GM12875 (cell line): ENCODE measurements at regions not wholly inside any gene's neighbourhood (a gene's known extent, or its start where the extent isn't known, plus 50 kb on each side); places are given as distances from the start of the nearest gene placed in this dataset.

Experiments used
- H3K4me3 ChIP-seq: one replicate; pipeline ENCODE4 v1.5.1; 2011; ENCODE audit warnings: low read depth, low read length, control low read depth
- TF ChIP-seq, protein P1 (sequence below): IDR thresholded peaks from 2 replicates; pipeline ENCODE4 v1.5.1; 2011; ENCODE audit warnings: low read depth, mild to moderate bottlenecking, control low read depth, inconsistent platforms, low read length, moderate library complexity, borderline replicate concordance; ENCODE audit not compliant: insufficient read depth

DNA sequence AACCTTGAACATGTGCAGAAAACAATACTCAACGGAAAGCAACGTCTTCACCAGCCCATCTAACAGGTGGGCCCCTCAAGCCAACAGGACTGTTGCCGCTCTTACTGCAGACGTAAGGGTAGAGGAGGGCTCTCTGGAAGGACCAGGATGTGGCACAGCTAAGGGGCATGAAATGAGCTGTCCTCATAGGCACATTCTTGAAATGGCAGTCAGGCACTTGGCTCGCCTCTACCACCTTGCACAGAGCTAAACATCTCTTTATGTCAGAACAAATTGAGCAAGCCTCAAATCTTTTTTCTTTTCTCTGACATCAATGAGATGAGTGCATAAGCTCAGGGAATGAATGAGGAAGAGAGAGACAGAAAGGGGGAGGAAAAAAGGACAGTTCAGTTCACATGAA lies 86.4 kb upstream of the ESRRG start:
- TF ChIP-seq, protein P1, sequence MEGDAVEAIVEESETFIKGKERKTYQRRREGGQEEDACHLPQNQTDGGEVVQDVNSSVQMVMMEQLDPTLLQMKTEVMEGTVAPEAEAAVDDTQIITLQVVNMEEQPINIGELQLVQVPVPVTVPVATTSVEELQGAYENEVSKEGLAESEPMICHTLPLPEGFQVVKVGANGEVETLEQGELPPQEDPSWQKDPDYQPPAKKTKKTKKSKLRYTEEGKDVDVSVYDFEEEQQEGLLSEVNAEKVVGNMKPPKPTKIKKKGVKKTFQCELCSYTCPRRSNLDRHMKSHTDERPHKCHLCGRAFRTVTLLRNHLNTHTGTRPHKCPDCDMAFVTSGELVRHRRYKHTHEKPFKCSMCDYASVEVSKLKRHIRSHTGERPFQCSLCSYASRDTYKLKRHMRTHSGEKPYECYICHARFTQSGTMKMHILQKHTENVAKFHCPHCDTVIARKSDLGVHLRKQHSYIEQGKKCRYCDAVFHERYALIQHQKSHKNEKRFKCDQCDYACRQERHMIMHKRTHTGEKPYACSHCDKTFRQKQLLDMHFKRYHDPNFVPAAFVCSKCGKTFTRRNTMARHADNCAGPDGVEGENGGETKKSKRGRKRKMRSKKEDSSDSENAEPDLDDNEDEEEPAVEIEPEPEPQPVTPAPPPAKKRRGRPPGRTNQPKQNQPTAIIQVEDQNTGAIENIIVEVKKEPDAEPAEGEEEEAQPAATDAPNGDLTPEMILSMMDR = no peak
- H3K4me3 ChIP-seq = no peak overlapping the region

DNA sequence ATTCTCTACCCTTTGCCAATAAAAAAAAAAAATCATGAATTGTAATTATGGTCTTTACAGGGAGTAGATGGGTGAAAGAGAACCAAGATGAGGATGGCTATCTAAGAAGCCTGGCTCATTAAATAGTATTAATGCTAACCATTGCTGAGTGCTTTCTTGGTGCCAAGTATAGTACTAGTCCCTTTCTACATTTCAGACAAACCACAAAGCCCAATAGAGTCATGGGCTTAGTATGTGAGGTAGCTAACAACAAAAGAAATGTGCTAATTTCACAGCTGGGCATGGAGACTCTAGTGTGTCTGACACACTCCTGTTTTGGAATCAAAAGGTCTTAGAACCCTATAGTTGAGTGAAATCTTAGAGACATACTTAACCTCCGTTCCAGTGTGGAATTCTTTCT lies 84.5 kb upstream of the ESRRG start:
- no peak overlapping the region for H3K4me3 ChIP-seq
- TF ChIP-seq, protein P1 = no peak

DNA sequence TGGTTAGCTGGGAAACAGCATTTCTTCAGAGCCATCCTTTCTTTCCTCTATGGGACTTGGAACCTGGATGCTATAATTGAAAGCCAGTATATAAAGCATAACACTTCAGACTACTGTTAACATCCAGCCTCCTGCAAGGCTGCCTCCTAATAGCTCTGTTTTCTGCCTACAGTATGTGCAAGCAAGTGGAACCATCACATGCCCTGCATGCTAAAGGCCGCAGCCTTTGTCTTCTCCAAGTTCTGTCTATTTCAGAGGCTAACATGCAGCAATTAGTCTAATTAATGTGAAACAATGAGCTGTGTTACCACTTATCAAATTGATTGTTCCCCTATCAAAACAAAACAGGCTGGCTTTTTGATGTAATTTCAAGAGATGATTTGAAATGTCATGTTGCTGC lies 82.7 kb upstream of the ESRRG start:
- TF ChIP-seq, protein P1 = no peak

DNA sequence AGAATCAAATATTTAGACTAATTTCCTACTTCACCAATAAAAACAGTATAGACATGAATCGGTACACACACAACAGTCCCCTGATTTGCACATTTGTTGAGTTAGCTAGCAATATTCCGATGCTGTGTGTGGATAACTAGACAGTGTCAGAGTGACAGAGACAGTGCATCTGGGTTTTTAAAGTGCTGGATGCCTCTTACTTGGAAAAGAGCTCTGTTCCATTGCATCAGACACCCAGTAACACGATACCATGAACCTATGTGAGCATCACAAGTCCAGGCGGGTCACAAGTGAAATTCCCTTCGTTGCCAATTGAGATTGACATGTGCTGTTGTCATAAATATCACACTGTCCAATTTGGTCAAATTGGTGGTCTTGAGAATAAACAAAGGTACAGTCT lies 82.0 kb upstream of the ESRRG start:
- TF ChIP-seq, protein P1 = no peak
- no peak overlapping the region for H3K4me3 ChIP-seq

More for the DNA sequence above, 82.7 kb upstream of the ESRRG start:
- no peak overlapping the region for H3K4me3 ChIP-seq

DNA sequence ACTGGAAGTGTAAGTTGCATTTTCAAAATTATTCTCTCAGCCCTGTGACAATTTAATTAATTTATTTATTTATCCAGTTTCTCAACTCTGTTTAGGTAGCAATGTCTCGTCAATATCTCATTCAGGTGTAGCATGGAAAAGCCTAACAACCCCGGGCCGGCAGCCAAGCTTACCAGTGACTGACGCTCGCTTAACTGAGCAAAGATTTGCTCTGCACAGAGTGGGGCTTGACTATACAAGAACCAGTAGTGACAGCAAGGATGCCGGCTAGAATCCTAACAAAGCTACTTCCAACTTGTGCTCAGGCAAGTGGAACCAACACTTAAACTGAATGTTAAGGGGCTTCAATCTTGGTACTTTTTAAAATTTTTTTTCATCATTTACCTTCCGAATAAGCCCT lies 80.9 kb upstream of the ESRRG start:
- no peak overlapping the region for H3K4me3 ChIP-seq
- TF ChIP-seq, protein P1 = no peak

DNA sequence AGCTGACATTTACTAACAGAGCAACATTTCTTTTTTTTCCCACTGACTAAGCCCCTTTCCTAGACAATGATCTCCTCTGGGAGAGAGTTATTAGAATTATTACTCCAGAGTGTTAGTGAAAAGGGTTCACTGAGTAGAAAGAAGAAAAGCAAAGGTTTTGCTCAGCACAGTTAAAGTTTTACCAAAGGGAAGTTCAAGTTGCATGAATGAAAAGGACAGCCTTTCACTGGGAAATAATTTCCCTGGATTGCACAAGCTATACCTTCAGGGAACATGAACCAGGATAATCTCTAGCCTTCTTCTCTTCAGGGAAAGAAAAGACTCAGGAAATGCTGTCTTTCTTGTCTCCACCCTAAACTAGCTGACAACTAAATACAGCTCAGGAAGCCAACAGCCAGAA lies 71.4 kb upstream of the ESRRG start:
- TF ChIP-seq, protein P1 = no peak
- H3K4me3 ChIP-seq = no peak overlapping the region

DNA sequence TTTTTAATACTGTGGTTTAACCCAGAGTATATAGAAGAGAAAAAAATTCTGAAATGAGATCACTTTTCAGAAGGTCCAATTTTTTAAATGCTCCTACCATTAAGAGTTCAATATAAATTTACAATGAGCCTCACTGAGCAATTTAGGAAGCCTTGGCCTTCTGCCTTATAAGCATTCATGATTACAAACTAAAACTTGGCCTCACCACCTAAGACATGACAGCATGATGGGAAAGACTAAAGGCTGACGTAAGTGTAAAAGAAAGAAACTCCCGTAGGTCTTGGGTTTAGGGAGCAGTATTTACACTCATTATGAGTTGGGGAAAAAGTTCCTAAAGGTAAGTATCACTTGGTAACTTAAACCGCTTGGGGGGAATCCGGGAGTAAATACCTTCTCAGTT lies 70.7 kb upstream of the ESRRG start:
- TF ChIP-seq, protein P1 = no peak
- H3K4me3 ChIP-seq = no peak overlapping the region
